ENCODE measurements at regions not wholly inside any gene's neighbourhood (a gene's known extent, or its start where the extent isn't known, plus 50 kb on each side); places are given as distances from the start of the nearest gene placed in this dataset.

- no peak for TF ChIP-seq CTCF (IDR thresholded peaks at IDR 0.05)
- Mint-ChIP-seq H3K4me1 (no peaks in the 10 kb centered on the region), H3K36me3 (ENCODE audit: low read depth) (no peaks in the 10 kb centered on the region), H3K4me3 (no peak overlapping the region), H3K27ac (no peak overlapping the region), H3K27me3 (peaks cover 29% of the 10 kb centered on the region), H3K9me3 (peaks cover 9% of the 10 kb centered on the region)
- intact Hi-C loops (cut with micrococcal nuclease), result no loop called here
- ChIA-PET CTCF (no interaction called here), POLR2A (no interaction called here)
- DNase-seq, result no peak
- no peak for ATAC-seq (ENCODE audit: low read depth)
These were observed 59.5 kb upstream of the LHX1 start for GRCh38 chr17:36877771-36878170.

GRCh38 chr17:36878216-36878615, 59.1 kb upstream of the LHX1 start:
- Mint-ChIP-seq H3K27me3 (peaks cover 30% of the 10 kb centered on the region), H3K9me3 (peaks cover 8% of the 10 kb centered on the region), H3K4me1 (no peaks in the 10 kb centered on the region), H3K4me3 (no peak overlapping the region), H3K36me3 (ENCODE audit: low read depth) (no peaks in the 10 kb centered on the region), H3K27ac (no peak overlapping the region)
- POLR2A ChIA-PET, result no interaction called here
- DNase-seq (no peak), ATAC-seq (ENCODE audit: low read depth) (no peak)
- TF ChIP-seq CTCF (IDR thresholded peaks at IDR 0.05), result no peak
- intact Hi-C loops (cut with micrococcal nuclease), result no loop called here
- CTCF ChIA-PET, result no interaction called here

- ChIA-PET CTCF (no interaction called here), POLR2A (no interaction called here)
- peaks cover 35% of the 10 kb centered on the region for H3K27me3 Mint-ChIP-seq
- no peaks in the 10 kb centered on the region for H3K4me1 Mint-ChIP-seq
- no peak overlapping the region for H3K27ac Mint-ChIP-seq
- DNase-seq (no peak), ATAC-seq (ENCODE audit: low read depth) (no peak)
- intact Hi-C loops (cut with micrococcal nuclease), result no loop called here
- TF ChIP-seq CTCF (IDR thresholded peaks at IDR 0.05), result no peak
- H3K4me3 Mint-ChIP-seq, result no peak overlapping the region
- no peaks in the 10 kb centered on the region for H3K36me3 Mint-ChIP-seq (ENCODE audit: low read depth)
- peaks cover 8% of the 10 kb centered on the region for H3K9me3 Mint-ChIP-seq
These were observed 58.2 kb upstream of the LHX1 start for GRCh38 chr17:36879027-36879426.

GRCh38 chr17:36879624-36880131, 57.6 kb upstream of the LHX1 start:
- Mint-ChIP-seq H3K27me3 (peaks cover 35% of the 10 kb centered on the region), H3K4me3 (no peak overlapping the region)
- intact Hi-C loops (cut with micrococcal nuclease), result no loop called here

GRCh38 chr17:36880268-36880905, 56.9 kb upstream of the LHX1 start:
- H3K27ac Mint-ChIP-seq, result no peak overlapping the region
- H3K9me3 Mint-ChIP-seq, result peaks cover 8% of the 10 kb centered on the region
- ChIA-PET POLR2A (no interaction called here), CTCF (no interaction called here)
- no peak overlapping the region for H3K4me3 Mint-ChIP-seq
- ATAC-seq (ENCODE audit: low read depth) (no peak), DNase-seq (no peak)
- peaks cover 37% of the 10 kb centered on the region for H3K27me3 Mint-ChIP-seq
- no peaks in the 10 kb centered on the region for H3K36me3 Mint-ChIP-seq (ENCODE audit: low read depth)
- no peak for TF ChIP-seq CTCF (IDR thresholded peaks at IDR 0.05)
- intact Hi-C loops (cut with micrococcal nuclease), result no loop called here
- peaks cover 2% of the 10 kb centered on the region for H3K4me1 Mint-ChIP-seq

More at GRCh38 chr17:36879624-36880131, 57.6 kb upstream of the LHX1 start:
- TF ChIP-seq CTCF (IDR thresholded peaks at IDR 0.05), result no peak
- ATAC-seq (ENCODE audit: low read depth) (no peak), DNase-seq (no peak)
- Mint-ChIP-seq H3K27ac (no peak overlapping the region), H3K4me1 (peaks cover 2% of the 10 kb centered on the region), H3K36me3 (ENCODE audit: low read depth) (no peaks in the 10 kb centered on the region), H3K9me3 (peaks cover 8% of the 10 kb centered on the region)
- ChIA-PET CTCF (no interaction called here), POLR2A (no interaction called here)

Data from activated B cell treated with CpG ODN at 0.5 μM for 24 hours (primary cell).